ENCODE measurements at regions not wholly inside any gene's neighbourhood (a gene's known extent, or its start where the extent isn't known, plus 50 kb on each side); places are given as distances from the start of the nearest gene placed in this dataset.
"Not testable (repeated sequence)": the region's sequence is repeated elsewhere in the genome, so short reads cannot be mapped to it uniquely, and the experiment has no call there.

- no peak for DNase-seq
Measured at GRCh38 chr5:1651971-1652872, 128.5 kb upstream of the LPCAT1 start.

- DNase-seq: no peak
Measured at GRCh38 chr5:1651250-1651649, 127.5 kb upstream of the LPCAT1 start.

- DNase-seq: no peak
Measured at GRCh38 chr5:1649554-1649953, 125.8 kb upstream of the LPCAT1 start.

GRCh38 chr5:1648806-1649205, 125.0 kb upstream of the LPCAT1 start:
- DNase-seq: no peak

DNA sequence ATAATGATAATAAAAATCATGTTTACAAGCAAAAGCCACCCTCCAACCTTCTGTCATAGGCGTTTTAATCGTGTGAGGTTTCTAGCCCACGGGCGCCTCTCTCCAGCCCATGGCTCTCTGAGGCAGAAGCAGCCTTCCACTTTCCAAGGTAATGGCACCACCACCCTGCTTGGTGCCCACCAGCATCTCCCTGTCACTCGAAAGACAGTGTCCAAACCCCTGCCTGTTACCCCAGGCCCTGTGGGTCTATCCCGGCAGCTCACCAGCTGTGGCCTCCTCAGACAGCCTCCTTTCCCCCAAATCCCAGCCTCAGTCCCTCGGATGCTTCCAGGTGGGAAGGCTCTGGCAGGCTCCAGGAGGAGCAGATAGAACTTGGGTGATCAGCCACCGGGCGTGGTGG, 123.8 kb upstream of the LPCAT1 start:
- no peak for DNase-seq

DNA sequence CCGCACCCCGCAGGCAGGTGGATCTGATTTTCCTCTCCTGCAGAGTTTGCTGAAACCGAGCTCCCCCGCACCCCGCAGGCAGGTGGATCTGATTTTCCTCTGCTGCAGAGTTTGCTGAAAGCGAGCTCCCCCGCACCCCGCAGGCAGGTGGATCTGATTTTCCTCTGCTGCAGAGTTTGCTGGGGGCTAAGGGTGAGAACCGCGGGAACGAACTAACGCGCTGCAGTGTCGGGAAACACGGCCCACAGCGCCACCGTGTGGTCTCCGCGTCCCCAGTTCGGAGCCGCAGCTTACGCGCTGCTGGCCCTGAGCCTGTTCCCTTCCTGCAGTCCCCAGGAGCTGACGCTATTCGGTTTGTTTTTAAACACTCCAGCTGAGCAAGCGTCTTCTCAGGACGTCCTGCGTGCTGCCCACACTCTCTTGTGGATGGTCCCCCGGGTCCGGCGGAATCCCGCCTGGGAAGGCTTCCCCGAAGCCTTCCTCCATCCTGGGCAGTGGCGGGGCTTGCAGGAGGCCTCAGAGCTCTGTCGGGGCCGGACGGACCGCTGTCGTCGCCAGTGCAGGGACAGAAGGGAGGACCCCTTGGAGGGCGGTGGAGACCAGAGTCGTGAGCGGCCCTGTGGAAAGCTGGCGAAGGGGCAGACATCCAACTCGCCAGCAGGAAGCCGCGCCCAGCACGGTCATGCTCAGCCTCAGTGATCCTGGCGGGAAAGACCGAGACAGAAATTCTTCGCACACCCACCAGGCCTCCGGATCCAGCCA, 121.2 kb upstream of the LPCAT1 start:
- DNase-seq: peak; percentile 38 to 75 (median 71)

DNA sequence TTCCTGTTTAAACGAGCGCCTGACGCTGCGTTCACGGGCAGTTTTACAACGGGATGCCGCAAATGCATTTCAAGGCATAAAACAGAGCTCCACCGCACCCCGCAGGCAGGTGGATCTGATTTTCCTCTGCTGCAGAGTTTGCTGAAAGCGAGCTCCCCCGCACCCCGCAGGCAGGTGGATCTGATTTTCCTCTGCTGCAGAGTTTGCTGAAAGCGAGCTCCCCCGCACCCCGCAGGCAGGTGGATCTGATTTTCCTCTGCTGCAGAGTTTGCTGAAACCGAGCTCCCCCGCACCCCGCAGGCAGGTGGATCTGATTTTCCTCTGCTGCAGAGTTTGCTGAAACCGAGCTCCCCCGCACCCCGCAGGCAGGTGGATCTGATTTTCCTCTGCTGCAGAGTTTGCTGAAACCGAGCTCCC, 120.6 kb upstream of the LPCAT1 start:
- DNase-seq: not testable (repeated sequence)

DNA sequence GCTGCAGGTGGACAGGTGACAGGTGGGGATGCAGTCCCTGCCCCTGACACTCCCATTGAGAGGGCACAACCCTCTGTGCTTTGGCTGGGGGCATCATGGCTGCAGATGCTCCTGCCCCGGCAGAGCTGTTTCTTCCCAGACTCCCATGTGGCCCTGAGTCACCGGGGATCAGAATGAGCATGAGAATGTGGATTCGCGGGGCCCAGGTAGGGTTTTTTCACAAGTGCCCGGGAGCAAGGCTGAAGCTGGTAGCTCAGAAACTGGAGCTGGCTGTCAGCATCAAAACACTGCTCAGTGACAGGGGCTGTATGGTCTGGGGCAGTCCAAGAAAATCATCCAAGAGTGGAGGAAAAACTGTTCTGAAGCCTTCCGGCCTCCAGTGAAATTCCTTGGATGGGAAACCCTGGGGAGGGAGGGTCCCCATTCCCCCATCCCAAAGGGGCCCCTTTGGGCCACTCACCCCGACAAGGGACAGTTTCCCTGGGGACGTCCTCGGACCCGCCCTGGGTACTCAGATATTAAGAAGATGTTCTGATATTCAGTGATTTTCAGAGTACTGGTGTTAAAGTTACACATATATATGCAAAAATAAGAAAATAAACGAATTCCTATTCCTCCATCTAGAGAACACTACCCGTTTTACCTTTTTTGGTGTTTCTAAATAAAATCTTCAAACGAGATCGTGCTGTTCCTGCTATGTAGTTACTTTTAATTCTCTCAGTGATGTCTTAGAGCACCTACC, 120.1 kb upstream of the LPCAT1 start:
- no peak for DNase-seq

DNA sequence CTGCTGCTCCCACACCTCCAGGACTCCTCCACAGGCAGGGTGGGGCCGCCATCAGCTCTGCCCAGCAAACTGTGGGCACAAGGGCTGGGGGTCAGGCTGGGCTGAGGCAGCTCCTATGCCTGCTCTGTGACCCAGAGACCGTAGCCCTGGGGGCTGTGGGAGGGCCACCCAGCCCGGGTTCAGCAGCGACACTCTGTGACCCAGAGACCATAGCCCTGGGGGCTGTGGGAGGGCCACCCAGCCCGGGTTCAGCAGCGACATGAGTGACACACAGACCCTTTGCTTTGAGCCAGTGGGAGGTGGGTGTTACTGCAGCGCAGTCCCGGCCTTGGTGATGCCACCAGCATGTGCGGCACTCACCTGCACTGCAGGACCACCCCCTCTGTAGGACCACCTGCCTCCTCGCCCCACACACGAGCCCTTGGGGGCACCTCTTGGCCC, 118.9 kb upstream of the LPCAT1 start:
- no peak for DNase-seq

- DNase-seq: no peak
Measured at GRCh38 chr5:1642221-1642620, 118.5 kb upstream of the LPCAT1 start.

DNA sequence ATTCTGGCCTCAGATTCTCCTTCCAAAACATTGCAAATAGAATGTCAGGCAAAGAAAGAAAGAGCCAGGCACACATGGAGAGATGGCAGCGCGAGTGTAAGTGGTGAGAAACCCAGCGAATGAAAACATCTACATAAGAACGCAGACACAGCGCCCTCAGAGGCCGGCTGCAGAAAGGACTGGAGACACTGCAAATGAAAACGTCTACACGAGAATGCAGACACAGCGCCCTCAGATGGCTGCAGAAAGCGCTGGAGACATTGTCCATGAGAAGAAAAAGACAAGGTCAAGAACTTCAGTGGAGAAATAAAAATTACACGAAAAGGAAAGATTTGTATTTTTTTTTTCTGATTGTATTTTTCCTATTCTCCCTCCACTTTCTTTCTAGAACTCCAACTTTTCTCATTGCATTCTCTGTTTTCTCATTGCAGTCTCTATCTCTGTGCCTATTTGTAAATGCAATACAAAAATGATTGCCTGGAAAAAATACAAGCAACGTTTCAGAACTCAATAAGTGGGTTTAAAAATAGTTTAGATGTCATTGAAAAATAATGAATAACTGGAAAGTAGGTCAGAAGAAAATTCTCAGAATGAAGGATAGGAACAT, 117.9 kb upstream of the LPCAT1 start:
- peak in 3 of 4 experiments; percentile 8 to 62 (median 52) for DNase-seq

- no peak for DNase-seq
Measured at GRCh38 chr5:1641041-1641440, 117.3 kb upstream of the LPCAT1 start.

DNA sequence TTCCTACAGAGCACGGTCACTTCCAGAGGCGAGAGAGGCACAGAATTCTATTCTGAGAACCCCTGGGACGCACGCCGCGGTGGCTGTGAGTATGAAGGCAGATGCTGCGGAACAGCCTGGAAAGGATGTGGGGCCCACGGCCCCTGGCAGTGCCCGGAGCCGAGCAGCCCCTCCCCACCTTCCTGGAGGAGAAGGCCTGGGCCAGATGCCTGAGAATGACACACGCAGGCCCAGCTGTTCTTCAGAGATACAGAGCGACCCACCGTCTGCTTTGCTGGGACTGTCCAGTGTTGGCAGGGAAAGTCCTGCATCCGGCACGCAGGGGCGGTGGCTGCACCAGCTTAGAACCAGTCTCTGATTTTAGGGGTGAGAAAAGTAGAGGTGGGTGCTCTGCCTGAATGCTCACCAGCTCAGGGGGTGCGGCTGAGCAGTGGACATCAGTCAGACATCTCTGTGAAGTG, 116.7 kb upstream of the LPCAT1 start:
- DNase-seq: no peak

GRCh38 chr5:1639757-1640156, 116.0 kb upstream of the LPCAT1 start:
- no peak for DNase-seq

GRCh38 chr5:1638658-1639400, 115.1 kb upstream of the LPCAT1 start:
- DNase-seq: no peak

DNA sequence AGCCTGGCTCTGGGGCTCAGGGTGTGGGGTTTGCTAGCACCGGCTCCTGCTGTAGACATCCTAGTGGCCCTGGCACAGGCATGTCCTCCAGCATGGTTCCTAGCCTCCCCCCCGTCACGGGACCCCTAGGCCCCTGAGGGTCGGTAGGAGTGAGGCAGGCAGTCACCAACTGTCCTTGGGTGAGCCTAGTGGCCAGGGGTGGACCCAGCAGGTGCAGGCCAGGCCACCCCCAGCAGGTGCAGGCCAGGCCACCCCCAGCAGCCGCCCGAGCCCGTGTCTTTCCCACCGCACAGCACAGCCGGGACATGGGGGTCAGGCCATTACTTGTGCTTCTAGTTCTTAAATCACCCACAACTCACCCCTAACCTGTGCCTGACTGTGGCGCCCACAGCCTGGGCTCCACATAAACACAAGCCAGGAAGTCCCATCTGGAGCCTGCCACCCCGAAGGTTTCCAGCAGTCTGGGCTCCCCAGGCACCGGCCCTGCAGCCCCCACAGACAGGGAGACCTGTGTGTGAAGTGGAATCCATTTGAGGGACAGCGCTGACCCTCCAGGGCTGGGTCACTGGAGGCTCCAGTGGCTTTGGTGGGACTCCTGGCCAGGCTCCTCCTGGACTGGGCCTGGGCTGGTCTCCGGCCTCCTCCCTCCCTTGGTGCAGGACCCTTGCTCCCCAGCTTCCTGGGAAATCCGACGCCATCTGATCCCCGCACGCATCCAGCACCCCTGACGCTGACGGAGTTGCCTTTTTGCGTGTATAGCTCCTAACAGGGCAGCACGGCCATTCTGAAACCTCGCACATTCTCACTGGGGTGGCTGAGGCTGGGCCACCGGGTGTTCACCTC, 114.1 kb upstream of the LPCAT1 start:
- DNase-seq: no peak

DNA sequence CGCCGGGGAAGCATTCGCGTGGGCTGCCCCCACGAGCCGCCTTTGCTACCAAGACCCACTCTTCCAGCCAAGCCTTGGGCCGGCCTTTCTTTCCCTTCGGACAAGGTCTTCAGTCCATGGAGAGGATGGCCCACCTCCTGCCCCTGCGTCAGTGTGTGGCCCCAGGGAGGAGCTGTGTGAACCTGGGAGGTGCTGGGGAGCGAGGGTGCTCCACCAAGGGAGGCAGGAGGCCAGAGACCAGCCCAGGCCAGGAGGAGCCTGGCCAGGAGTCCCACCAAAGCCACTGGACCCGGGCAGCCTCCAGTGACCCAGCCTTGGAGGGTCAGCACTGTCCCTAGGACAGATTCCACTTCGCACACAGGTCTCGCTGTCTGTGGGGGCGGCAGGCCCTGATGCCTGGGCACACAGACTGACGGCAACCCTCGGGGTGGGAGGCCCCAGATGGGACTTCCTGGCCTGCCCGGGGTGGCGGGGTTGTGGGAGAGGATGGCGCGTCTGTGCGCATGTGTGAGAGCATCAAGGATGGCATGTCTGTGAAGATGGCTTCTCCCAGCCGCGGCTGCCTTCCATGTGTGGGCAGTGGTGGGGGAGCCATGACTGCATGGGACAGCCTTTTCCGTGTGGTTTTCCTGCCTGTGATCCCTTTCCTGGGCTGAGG, 113.3 kb upstream of the LPCAT1 start:
- DNase-seq: no peak

GRCh38 chr5:1636208-1636770, 112.5 kb upstream of the LPCAT1 start:
- DNase-seq: not testable (repeated sequence)

GRCh38 chr5:1635477-1635876, 111.7 kb upstream of the LPCAT1 start:
- not testable (repeated sequence) for DNase-seq

- DNase-seq: no peak
Measured at GRCh38 chr5:1634337-1634661, 110.5 kb upstream of the LPCAT1 start.

All from activated naive CD4-positive, alpha-beta T cell (primary cell).